HG03521 (cell line): ENCODE measurements at regions not wholly inside any gene's neighbourhood (a gene's known extent, or its start where the extent isn't known, plus 50 kb on each side); places are given as distances from the start of the nearest gene placed in this dataset.

ENCODE experiments used
- ATAC-seq: cut with Tn5 transposase; IDR thresholded peaks from one replicate; pipeline ENCODE4 v1.9.1; 2021; ENCODE audit warnings: mild to moderate bottlenecking, moderate library complexity; ENCODE audit not compliant: unreplicated experiment

DNA sequence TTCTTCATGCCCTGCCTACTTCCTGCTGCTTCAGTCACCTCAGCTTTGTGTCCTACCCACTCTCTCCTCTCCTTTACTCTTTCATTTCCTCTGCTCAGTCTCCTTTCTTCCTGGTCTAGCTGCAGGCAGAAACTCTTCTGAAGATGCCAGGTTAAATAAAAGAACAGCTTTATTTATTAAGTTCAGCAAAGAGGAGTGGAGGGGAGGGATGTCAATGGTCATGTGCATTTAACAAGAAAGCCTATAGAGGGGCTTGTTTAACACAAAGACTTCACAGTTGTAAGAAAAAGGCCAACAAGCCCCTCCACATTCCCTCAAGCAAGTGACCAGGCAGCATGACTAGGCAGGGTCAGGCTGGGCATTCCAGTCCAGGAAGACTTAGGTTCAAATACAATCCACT, 609.2 kb downstream of the INSC start:
- ATAC-seq = no peak

DNA sequence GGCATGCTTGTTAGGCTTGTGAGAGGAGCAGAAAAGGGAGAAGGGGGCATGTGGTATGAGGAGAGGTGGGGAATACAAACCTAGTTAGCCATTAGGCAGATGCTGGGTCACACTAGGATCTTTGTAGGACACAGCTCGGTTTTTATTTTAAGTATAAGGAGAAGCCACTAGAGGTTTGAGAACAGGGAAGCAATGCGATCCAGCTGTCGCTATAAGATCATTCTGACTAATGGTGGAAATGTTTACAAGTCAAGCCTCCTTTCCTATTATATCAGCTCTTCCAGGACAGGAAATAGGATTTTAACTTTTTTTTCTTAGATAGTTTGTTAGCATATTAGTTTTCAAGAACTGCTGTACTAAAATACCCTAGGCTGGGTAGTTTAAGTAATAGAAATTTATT, 609.9 kb downstream of the INSC start:
- ATAC-seq = no peak

DNA sequence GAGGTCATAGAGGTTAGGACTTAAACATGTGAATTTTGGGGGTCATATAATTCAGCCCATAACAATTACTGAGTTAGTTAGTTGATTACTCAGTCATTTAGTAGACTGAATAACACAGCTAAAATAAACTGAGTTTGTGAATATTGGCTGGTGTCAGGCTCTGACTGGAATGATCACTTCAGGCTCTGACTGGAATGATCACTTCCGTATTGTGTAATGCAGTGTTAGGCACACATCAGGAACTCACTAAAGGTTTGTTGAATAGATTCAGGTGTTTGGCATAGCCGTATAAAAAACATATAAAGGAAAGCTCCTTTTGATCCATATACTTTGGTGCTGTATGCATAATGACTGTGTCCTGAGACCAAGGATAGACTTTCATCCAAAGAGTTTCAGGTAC, 610.5 kb downstream of the INSC start:
- ATAC-seq = no peak

DNA sequence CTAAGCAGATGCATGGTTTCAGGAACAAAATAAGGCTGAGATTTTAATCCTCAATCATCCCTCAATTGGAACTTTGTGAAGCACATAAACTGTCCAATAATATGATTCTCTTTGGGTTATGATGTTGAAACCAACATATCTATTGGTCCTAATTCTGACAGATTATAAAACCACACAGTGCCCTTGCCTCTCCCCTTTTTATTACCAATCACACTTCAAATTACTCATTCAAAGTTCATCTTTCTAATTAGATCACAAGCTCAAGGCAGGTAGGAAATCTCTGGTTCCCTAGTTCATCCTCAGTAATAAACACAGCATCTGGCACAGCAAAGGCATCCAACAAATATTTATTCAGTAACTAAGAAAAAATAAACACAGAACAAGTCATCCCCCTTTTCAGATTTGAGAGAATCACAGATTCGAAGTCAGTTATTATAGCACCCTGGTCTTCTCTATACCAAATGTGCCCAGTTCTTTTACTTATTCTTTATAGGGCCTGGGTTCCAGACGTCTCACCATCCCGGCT, 611.6 kb downstream of the INSC start:
- ATAC-seq = no peak

DNA sequence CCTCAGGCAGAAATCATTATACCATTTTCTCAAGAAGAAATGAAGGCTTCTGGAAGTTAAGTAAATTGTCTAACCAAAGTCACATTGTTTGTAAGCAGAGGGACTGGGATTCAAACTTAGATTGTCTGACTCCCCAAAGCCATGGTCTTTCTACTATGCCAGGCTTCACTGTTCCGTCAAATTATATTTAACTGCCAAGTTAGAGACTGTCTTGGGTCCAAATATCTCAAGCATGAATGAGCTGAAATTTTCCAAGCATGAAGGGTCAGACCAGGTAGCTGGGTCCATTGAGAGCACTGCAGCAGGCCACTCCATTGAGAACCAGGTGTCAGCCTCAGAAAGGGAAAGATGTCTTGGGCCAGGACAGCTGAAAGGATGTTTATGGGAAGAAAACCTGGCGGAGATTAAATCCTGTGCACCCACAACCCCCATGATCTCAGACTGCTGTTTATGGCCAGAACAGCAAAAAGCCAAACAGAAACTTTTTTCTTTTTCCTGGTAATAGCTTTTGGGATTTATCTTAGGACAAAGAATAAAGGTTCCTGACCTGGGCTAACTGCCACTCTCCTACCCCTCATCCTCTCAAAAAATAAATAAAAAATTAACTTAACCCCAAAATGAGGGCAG, 612.3 kb downstream of the INSC start:
- ATAC-seq = no peak

DNA sequence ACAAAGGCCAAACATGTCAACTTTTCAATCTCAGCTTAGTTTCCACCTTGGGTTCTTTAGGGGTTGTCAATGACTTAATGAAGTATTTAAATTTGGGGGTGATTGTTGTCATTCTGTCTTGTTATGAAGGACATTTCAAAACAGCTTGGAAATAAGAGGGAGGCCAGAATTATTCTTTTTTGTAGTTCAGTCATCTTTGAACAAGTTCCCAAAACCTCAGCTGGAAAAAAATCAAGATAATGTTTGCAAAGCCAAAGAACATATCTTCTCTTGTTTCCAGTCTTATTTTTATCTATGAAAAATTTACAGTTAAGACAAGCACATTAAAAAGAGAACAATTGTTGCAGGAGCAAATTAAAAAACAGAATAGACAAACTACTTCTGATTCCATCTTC, 612.8 kb downstream of the INSC start:
- ATAC-seq = no peak

DNA sequence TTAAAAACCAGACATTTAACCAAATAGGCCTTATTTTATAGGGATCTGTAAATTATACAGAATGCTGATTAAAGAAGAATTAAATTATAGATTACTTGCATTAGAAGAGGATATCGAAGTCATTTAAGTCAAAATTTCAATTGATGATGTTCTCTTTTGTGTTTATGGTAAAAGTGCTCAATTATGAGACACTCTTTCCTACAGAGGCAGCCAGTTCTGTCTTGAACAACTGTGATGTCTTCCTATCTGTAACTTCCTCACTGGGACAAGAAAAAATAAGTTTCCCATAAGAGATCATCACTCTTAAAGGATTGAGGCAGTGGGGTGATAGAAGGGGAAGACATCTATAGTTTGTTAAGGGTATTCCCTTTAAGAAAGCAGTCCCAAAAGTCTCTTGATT, 613.5 kb downstream of the INSC start:
- no peak for ATAC-seq

DNA sequence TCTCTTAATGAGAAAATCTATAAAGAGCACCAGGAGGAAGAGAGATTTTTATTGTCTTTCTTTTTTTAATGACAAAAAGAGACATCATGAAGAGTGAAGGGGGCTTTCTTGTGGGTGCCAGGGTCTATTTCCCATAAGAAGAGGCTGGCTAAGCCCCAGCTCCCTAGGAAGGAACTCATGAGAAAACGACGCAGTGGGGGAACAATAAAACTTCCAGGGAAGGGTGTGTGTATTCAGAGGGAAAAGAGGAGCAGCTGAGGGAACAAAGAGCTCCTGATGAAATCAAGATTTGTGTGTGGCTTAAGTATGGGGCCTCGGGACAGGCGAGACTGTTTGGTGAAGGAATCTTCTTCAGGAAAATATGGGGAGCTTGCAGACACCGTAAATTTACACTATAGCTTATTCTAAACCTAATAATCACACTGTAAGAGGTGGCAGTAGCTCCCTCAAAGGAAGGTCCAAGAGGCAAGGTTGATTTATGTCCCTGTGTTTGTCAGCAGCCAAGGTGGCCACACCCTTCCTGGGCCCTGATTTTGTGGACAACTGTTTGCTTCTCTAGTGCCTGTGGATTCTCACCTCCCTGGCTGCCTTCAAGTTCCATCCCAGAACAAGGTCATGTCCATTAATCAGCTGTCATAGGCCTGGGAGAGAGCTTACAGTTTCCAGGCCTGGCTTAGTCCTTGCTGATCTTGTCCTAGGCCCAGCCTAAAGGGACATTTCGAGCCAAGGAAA, 615.7 kb downstream of the INSC start:
- ATAC-seq = no peak

DNA sequence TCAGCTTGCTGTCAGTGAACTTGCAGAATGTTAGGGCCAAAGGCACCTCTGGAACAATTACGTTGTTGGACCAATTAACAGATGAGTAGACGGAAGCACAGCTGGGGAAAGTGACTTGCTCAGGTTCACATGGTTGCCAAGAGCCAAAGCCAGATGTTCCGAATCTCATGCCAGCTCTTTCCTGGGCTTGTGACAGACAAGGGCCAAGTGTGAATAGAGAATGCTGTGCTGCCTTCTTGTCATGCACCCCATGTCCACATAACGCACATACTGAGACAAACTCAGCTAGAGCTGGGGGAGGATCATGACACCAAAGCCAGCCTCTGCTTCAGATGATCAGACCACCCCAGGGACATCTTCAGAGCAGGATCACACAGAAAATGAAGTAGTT, 616.3 kb downstream of the INSC start:
- ATAC-seq = no peak

DNA sequence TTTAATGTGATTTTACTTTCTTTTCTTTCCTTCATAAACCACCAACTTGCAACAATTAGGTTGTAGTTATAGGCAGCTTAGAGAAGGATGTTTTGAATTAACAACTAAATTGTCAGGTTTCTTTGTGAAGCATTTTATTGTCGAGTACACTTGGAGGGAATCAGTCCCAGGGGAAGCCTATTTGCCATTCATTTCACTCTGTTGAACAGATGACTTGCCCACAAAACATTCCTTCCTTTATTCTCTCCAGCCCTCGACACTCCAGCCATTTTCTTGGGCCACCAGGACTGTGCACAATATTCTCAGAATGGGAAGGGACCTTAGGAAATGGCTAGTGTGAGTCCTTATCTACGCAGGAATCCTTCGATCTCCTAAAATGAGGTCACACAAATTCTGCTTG, 620.6 kb downstream of the SOX6 start:
- no peak for ATAC-seq

DNA sequence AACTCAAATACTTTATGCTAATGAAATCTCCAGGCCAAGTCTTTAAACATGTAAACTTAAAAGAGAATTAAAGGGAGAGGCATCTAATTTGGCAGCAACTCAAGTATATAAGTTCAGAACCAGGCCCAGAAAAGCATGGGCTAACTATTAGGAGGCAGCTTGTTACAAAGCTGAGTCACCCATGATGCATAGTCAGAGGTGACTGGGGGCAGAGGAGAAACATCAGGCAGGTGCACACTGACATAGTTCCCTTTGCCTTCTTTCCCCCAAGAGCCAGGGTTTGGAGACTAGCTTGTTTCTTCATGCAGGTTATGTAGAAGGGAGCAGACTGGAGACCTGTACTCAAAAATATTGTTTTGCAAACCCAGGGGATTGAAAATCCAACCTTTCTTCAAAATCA, 619.0 kb downstream of the SOX6 start:
- no peak for ATAC-seq

DNA sequence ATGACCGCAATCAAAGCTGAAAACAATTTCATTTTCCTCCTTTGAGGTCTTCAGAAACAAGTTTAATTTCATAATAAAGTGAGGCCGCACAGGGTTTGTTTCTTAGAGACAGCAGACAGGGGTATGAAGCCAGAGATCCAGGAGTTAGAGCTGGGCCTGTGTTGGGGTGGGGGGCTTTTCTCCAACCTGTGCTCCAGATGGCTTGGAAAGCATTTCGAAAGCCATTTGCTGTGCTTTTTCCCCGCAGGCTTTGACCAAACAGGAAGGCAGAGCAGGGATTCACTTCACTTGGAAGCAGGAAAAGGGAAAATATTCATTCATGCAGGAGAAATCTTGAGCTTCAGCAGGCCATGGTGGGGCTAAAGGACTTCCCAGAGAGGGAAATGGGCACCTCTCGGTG, 617.4 kb downstream of the SOX6 start:
- ATAC-seq = no peak

DNA sequence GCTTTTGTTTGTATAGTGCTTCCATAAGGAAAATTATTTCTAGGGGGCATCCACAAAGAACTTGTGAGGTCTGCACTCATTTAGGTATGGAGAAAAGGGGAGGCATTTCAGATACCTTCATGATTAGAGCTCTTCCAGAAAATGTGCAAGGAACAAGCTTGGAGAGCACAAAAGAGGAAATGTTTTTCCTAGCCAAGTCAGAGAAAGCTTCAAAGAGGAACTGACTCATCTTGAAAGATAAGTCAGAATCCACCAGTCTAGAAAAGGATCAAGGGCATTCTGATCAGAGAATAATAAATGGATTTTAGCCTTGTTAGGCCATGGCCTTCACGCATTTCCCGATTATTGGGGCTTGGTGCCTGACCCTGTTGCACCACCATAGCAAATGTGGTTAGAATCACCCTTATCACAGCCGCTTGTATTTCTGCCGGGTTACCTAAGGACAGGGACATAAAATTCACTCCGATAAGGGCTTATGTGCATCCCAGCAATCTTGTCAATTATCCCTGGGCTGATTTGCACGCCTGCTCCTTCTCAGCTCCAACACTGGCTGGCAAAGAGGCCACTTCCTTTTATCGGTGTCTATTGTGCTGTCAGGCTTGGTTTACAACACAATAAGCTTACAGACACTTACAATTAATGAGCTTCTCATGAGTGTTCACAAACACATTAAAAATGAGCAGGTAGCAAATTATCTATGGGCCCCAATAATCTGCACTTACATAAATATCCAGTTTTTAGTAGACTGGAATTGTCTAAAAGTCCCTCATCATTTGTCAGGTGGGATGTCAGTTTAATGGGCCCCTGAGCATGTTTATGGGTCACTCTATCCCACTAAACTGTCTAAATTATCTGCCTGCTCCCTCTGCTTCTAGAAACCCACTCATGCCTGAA, 613.5 kb downstream of the SOX6 start:
- no peak for ATAC-seq

DNA sequence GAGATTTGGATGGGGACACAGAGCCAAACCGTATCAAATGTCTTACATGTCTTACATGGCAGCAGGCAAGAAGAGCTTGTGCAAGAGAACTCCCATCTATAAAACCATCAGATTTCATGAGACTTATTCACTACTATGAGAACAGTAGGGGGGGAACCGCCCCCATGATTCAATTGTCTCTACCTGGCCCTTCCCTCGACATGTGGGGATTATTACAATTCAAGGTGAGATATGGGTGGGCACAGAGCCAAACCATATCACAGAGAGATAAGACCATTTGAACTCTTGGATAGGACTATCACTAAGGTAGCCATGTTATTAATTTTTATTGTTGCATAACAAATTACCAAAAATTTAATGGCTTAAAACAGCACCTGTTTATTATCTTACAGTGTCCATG, 611.7 kb downstream of the SOX6 start:
- ATAC-seq = no peak

DNA sequence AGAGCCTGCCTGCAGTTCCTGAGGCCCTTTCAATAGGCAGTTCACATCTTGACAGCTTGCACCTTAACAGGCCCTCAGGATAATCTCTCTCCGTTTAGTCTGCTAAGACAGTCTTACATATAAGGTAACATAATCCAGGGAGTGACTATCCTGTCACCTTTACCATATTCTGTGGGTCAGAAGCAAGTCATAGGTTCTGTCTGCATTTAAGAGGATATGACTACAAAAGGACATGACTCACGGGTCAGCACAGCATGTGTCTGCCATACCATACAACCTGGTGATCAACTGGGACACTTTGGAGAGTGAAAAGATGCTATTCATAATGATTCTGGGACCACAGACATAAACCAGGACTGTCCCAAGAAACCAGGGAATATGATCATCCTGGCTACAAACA, 611.1 kb downstream of the SOX6 start:
- no peak for ATAC-seq

DNA sequence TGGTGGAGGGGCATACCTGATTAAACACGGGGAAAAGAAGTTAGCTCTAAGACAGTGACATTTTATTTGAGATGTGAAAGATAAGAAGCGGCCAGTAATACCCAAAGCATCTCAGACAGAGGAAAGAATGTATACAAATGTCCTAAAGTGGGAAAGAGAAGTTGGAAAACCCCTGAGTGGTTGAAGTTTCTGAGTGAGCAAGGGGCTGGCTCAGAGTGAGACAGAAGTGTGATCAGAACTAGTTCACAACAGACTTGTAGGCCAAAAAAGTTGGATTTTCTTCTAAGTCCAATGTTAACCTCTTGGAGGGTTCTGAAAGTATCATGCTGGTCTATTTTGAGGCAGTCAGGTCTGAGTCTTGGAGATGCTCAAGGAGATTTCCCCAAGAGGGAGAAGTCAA, 608.7 kb downstream of the SOX6 start:
- ATAC-seq = no peak

DNA sequence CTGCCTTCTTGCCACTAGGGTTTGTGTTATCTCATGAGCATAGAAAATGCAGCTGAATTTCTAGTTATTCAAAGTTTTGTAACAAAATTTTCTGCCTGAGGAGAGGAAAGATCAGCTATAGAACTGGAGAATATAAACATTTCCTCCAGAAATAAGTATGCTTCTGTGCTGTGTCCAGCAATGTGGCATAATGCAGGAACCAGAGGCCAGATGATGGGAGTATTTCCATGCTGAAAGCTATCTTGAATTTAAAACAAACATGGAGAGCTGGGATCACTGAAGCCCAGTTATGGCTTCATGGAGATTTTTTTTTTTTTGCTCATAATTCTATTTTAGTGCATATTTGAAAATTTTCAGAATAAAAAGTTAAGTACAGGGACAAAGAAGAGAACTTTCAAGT, 608.2 kb downstream of the SOX6 start:
- no peak for ATAC-seq

DNA sequence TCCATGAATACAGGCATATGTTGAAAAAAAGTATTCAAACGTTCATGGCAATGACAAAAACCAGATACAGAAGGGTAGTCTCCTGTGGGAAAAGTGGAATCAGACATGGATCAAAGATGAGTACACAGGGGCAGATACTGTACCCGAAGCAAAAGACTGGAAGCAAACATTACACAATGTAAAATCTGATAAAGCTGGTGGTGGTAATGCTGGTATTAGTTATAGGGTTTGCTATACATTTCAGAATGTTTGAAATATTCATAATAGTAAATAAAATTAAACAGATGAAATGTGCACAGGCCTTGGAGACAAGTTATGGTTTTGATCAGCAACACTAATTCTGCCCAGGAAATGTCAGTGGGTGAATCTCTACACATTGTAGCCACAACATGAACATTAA, 607.6 kb downstream of the SOX6 start:
- ATAC-seq = no peak

DNA sequence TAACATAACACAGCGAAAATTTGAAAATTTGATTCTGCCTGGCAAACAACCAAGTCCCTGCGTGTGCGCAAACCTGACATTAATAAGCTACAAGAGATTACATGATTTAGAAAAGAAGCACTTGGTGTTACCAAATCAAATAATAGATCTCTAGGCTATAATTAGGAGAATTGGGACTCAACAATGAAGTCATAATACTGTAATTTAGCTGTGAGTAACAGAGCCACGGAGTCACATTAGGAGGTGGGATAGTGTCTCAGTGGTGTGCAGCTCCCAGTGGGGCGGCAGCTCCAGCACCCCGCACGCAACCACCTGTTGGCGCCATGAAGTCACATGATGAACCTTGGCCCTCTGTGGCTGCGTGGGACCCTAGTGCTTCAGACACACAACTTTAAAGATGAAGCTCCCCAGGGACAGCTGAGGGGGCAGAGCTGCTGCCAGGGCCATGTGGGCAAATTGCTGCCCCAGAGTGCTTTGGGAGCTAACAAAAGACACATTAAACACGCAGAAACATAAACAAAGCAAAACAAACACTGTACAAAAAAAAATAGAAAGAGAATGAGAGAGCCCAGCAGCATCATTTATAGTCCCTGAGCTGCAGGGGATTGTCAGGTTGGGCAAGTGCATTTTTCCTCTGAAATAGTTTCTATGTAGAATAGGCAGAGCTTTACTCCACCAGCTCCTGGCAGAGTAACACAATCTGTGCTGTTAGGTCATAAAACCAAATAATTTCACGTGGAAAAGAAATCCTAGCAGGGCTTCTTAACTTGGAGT, 605.6 kb downstream of the SOX6 start:
- ATAC-seq = no peak

DNA sequence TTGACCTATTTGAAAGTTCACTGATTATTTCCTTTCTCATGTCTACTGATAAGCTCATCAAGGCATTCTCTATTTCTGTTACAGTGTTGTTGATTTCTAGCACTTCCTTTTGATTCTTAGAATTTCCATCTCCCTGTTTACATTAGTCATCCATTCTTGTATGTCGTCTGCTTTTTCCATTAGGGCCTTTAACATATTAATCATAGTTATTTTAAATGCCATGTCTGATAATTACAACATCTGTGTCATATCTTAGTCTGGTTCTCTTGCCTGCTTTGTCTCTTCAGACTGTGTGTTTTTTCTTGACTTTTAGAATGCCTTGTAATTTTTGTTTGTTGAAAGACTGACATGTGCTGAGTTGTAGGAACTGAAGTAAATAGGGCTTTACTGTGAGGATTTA, 602.1 kb downstream of the SOX6 start:
- ATAC-seq = no peak
